SU-DHL-6 (cell line): ENCODE measurements at regions not wholly inside any gene's neighbourhood (a gene's known extent, or its start where the extent isn't known, plus 50 kb on each side); places are given as distances from the start of the nearest gene placed in this dataset.

ENCODE experiments used
- H2AFZ ChIP-seq: fragments of 200-600 bp; sonication (generic); 2 replicates; pipeline ENCODE4 v1.6.1; 2014; ENCODE audit warnings: low read depth, mild to moderate bottlenecking, moderate library complexity, mixed read lengths, antibody characterized with exemption, low read length; ENCODE audit not compliant: severe bottlenecking
- H3F3A ChIP-seq: fragments of 200-600 bp; shearing (Covaris generic); 2 replicates; pipeline ENCODE4 v1.6.0; 2016; ENCODE audit warnings: antibody characterized with exemption, mild to moderate bottlenecking; ENCODE audit not compliant: insufficient read depth
- H3K27ac ChIP-seq: fragments of 200-600 bp; sonication (generic); 2 replicates; pipeline ENCODE4 v1.5.1; 2016; ENCODE audit warnings: low read depth, mild to moderate bottlenecking, low read length, moderate library complexity, mixed read lengths
- H3K27me3 ChIP-seq: fragments of 200-600 bp; sonication (generic), shearing (Covaris generic); 2 replicates; pipeline ENCODE4 v1.6.0; 2014; ENCODE audit warnings: mild to moderate bottlenecking, low read length
- H3K36me3 ChIP-seq: fragments of 200-600 bp; sonication (generic); 2 replicates; pipeline ENCODE4 v1.6.1; 2014; ENCODE audit warnings: mild to moderate bottlenecking, low read length, mixed read lengths
- H3K4me2 ChIP-seq: fragments of 300-600, 200-600 bp; shearing (Covaris generic), sonication (generic); 2 replicates; pipeline ENCODE4 v1.6.0; 2014; ENCODE audit warnings: low read length, low read depth, mild to moderate bottlenecking; ENCODE audit not compliant: poor library complexity, severe bottlenecking
- H3K4me3 ChIP-seq: fragments of 200-600 bp; sonication (generic); 2 replicates; pipeline ENCODE4 v1.5.1; 2014; ENCODE audit warnings: antibody characterized with exemption, low read length, mild to moderate bottlenecking, mixed read lengths; ENCODE audit not compliant: insufficient read depth, poor library complexity, severe bottlenecking
- H3K79me2 ChIP-seq: fragments of 200-600 bp; sonication (generic); 2 replicates; pipeline ENCODE4 v1.6.1; 2014; ENCODE audit warnings: mild to moderate bottlenecking, low read length, moderate library complexity; ENCODE audit not compliant: insufficient read depth
- H3K9ac ChIP-seq: fragments of 200-600 bp; sonication (generic); 2 replicates; pipeline ENCODE4 v1.7.0; 2014; ENCODE audit warnings: mild to moderate bottlenecking, low read length
- H3K9me2 ChIP-seq: fragments of 200-600 bp; sonication (generic); replicated peaks from 2 replicates; pipeline ENCODE4 v1.6.1; 2014; ENCODE audit warnings: low read length; ENCODE audit not compliant: insufficient read depth
- H3K9me3 ChIP-seq: fragments of 200-600 bp; sonication (generic); 2 replicates; pipeline ENCODE4 v1.6.1; 2014; ENCODE audit warnings: low read length, mixed read lengths; ENCODE audit not compliant: insufficient read depth
- H4K20me1 ChIP-seq: fragments of 200-600 bp; sonication (generic); 2 replicates; pipeline ENCODE4 v1.6.1; 2014; ENCODE audit warnings: low read depth, mild to moderate bottlenecking, antibody characterized with exemption, low read length, moderate library complexity, mixed read lengths
- EZH2phosphoT487 ChIP-seq: fragments of 200-600 bp; sonication (generic), shearing (Covaris generic); conservative IDR thresholded peaks from 2 replicates; pipeline ENCODE4 v1.6.1; 2018; ENCODE audit warnings: mild to moderate bottlenecking, antibody characterized with exemption, low read length, moderate library complexity, mixed read lengths
- TF ChIP-seq, protein P1 (sequence below): fragments of 200-600 bp; sonication (generic); IDR thresholded peaks from one replicate; pipeline ENCODE4 v1.5.1; 2017; ENCODE audit warnings: antibody characterized with exemption, mild to moderate bottlenecking, low read length, moderate library complexity; ENCODE audit not compliant: insufficient read depth, poor library complexity, severe bottlenecking

DNA sequence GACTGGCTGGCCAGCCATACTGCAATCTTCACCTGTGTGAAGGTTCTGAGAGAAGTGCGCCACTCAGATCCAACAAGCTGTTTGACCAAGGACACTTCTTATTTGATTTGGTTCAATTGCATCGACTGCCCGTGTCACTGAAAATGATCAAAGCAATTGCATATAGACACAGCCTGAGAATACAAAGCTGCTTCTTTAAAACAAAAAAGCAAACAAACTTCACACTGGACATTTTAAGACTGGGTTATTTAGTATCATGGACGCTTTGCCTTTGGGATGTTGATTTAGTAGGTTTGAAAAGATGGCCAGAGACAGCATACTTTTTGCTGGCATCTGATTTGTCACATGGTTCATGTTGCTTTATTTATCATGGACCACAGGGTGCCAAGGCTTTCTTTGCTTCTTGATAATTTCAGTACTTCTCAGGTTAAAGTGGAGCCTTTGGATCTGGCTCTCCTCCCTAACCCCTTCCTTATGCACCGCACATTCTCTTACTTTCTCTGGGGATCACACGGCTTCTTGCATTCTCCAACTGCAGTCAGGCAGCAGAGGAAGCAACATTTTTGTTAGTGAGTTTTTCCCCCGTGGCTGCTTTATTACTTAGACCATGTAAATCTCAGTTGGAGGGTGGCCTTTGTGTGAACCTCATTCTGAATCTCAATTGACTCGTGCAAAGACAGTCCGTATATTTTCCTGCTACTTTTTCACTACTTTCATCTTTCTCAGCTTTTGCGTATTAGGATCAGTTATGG lies 151.0 kb downstream of the CD47 start:
- Histone ChIP-seq H3K9me2 (no peaks in the 10 kb centered on the region), H4K20me1 (no peaks in the 10 kb centered on the region), H2AFZ (no peak overlapping the region), H3K27ac (no peak overlapping the region), H3K27me3 (no peaks in the 10 kb centered on the region), H3K36me3 (no peaks in the 10 kb centered on the region), H3F3A (no peaks in the 10 kb centered on the region), H3K4me3 (no peak overlapping the region), H3K9ac (no peak overlapping the region), H3K4me2 (no peak overlapping the region), H3K79me2 (no peaks in the 10 kb centered on the region), H3K9me3 (no peaks in the 10 kb centered on the region)
- TF ChIP-seq, protein P1, sequence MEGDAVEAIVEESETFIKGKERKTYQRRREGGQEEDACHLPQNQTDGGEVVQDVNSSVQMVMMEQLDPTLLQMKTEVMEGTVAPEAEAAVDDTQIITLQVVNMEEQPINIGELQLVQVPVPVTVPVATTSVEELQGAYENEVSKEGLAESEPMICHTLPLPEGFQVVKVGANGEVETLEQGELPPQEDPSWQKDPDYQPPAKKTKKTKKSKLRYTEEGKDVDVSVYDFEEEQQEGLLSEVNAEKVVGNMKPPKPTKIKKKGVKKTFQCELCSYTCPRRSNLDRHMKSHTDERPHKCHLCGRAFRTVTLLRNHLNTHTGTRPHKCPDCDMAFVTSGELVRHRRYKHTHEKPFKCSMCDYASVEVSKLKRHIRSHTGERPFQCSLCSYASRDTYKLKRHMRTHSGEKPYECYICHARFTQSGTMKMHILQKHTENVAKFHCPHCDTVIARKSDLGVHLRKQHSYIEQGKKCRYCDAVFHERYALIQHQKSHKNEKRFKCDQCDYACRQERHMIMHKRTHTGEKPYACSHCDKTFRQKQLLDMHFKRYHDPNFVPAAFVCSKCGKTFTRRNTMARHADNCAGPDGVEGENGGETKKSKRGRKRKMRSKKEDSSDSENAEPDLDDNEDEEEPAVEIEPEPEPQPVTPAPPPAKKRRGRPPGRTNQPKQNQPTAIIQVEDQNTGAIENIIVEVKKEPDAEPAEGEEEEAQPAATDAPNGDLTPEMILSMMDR = no peak
- TF ChIP-seq EZH2phosphoT487 = no peak

DNA sequence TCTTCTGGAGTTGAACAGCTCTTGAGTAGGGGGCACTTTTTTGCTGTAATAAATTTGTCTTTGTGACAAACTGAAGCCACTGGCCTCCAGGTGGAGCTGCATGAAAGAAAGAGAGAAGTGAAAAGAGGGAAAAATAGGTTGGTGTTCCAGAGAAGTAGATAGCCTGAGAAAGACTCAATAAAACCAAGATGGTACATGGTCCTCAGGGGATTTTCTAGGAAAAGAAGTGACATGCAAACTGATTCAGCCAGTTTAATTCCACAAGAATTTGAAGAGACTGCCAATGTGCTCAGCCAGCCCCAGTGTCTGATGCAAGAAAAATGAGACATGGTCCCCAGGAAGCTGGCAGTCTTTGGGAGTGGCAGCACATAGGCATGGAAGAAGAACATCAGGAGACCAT lies 152.7 kb downstream of the CD47 start:
- Histone ChIP-seq H3F3A (no peaks in the 10 kb centered on the region), H3K27me3 (no peaks in the 10 kb centered on the region), H3K4me2 (no peak overlapping the region), H3K79me2 (no peaks in the 10 kb centered on the region), H3K27ac (no peak overlapping the region), H2AFZ (no peak overlapping the region), H3K9ac (no peak overlapping the region), H4K20me1 (no peaks in the 10 kb centered on the region), H3K36me3 (no peaks in the 10 kb centered on the region), H3K9me3 (no peaks in the 10 kb centered on the region), H3K4me3 (no peak overlapping the region), H3K9me2 (no peaks in the 10 kb centered on the region)
- TF ChIP-seq, protein P1 = no peak
- no peak for TF ChIP-seq EZH2phosphoT487

DNA sequence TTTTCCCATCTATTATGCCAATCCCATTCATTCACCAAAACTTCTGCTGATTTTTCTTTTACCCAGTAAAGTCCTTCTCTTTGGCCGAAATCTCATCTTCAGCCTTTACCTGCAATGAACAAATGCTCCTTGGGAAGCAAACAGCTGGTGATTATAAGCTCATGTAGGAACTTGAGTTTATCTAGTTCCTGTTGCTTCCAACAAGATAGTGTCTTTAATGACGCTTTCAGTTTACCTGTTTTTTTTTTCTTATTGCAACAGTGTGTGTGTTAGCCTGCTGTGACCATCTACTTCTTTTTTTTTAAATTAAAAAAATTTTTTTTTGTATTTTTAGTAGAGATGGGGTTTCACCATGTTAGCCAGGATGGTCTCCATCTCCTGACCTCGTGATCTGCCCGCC lies 156.0 kb downstream of the CD47 start:
- Histone ChIP-seq H3K36me3 (no peaks in the 10 kb centered on the region), H3K9me3 (no peaks in the 10 kb centered on the region), H3K79me2 (no peaks in the 10 kb centered on the region), H3K4me3 (no peak overlapping the region), H3K9ac (no peak overlapping the region), H3K9me2 (no peaks in the 10 kb centered on the region), H3F3A (no peaks in the 10 kb centered on the region), H3K27me3 (no peaks in the 10 kb centered on the region), H4K20me1 (no peaks in the 10 kb centered on the region), H3K27ac (no peak overlapping the region), H3K4me2 (no peak overlapping the region), H2AFZ (no peak overlapping the region)
- TF ChIP-seq, protein P1 = no peak
- no peak for TF ChIP-seq EZH2phosphoT487
